HepG2 (cell line): ENCODE measurements at regions not wholly inside any gene's neighbourhood (a gene's known extent, or its start where the extent isn't known, plus 50 kb on each side); places are given as distances from the start of the nearest gene placed in this dataset.

Source experiments
- HDAC2 ChIP-seq: sonication (generic); formaldehyde crosslinking; IDR thresholded peaks from 2 replicates; pipeline ENCODE4 v1.4.0; 2020; ENCODE audit warnings: missing genetic modification reagents
- SIN3B ChIP-seq: fragments of 150-350 bp; IDR thresholded peaks from 2 replicates; pipeline ENCODE4 v1.6.1; 2014; ENCODE audit warnings: low read length
- USF2 ChIP-seq, 2 experiments: sonication (generic) in 1 of 2; formaldehyde crosslinking in 1 of 2; IDR thresholded peaks; 2 replicates each; pipeline versions ENCODE4 v1.5.1 to v1.6.1; 2011 to 2020; ENCODE audit warnings: borderline replicate concordance in 1 of 2, low read depth in 1 of 2, low read length in 1 of 2, mild to moderate bottlenecking in 1 of 2, missing genetic modification reagents in 1 of 2, moderate library complexity in 1 of 2

- TF ChIP-seq SIN3B = no peak
- no peak for TF ChIP-seq HDAC2 (CRISPR knock-in tag)
- TF ChIP-seq USF2 (IDR thresholded peaks at IDR 0.05; ENCODE audit: low read depth, low read length) = no peak
- TF ChIP-seq USF2 (CRISPR knock-in tag; IDR thresholded peaks at IDR 0.05; ENCODE audit: borderline replicate concordance) = no peak
Observed at GRCh38 chr9:81850724-81851123, 77.5 kb upstream of the SPATA31D4 start.
